CD4-positive, alpha-beta T cell (primary cell): ENCODE measurements at regions not wholly inside any gene's neighbourhood (a gene's known extent, or its start where the extent isn't known, plus 50 kb on each side); places are given as distances from the start of the nearest gene placed in this dataset.

ENCODE experiments used
- ATAC-seq: fragments of 200-7000 bp; cut with Tn5 transposase; one replicate; pipeline ENCODE4 v1.10.0; 2022; ENCODE audit warnings: mild to moderate bottlenecking; ENCODE audit not compliant: poor library complexity
- CTCF ChIA-PET: fragments of 350-600 bp; sonication (Branson Sonifier 250); formaldehyde crosslinking; loops from one replicate; lab custom pipeline; 2021; ENCODE audit warnings: antibody characterized with exemption, inconsistent platforms; lab: Charles Lee
- POLR2A ChIA-PET: fragments of 350-600 bp; sonication (Branson Sonifier 250); formaldehyde crosslinking; loops from one replicate; lab custom pipeline; 2021; ENCODE audit warnings: antibody characterized with exemption, inconsistent platforms; lab: Charles Lee
- DNase-seq, 14 experiments: peaks; one replicate each; pipeline ENCODE4 v3.0.0-alpha.2; 2013 to 2020; ENCODE audit warnings: mixed read lengths in 2 of 14
- H3K27ac ChIP-seq, 2 donors: one replicate each; pipeline versions ENCODE4 v1.5.1 to v1.7.0; 2013; ENCODE audit warnings: low read length in 2 of 2, low read depth in 1 of 2, mild to moderate bottlenecking in 1 of 2
- H3K27me3 ChIP-seq, 2 experiments: 1 replicate in 1 of 2; 2 replicates in 1 of 2; pipeline versions ENCODE4 v1.6.1 to v1.7.0; 2013; ENCODE audit warnings: low read length in 2 of 2, control low read depth in 1 of 2, mild to moderate bottlenecking in 1 of 2, moderate library complexity in 1 of 2; ENCODE audit not compliant: insufficient read depth in 2 of 2, control insufficient read depth in 1 of 2
- H3K36me3 ChIP-seq: one replicate; pipeline ENCODE4 v1.6.1; 2013; ENCODE audit warnings: low read length, control low read depth; ENCODE audit not compliant: insufficient read depth
- H3K4me1 ChIP-seq: one replicate; pipeline ENCODE4 v1.6.1; 2013; ENCODE audit warnings: low read length, control low read depth; ENCODE audit not compliant: insufficient read depth
- H3K4me3 ChIP-seq: one replicate; pipeline ENCODE4 v1.5.1; 2013; ENCODE audit warnings: mild to moderate bottlenecking, low read length, moderate library complexity
- H3K9me3 ChIP-seq, 2 experiments: 1 replicate in 1 of 2; 2 replicates in 1 of 2; pipeline versions ENCODE4 v1.6.1 to v1.7.0; 2013; ENCODE audit warnings: low read length in 2 of 2, mild to moderate bottlenecking in 2 of 2, control low read depth in 1 of 2, moderate library complexity in 1 of 2; ENCODE audit not compliant: control insufficient read depth in 1 of 2, insufficient read depth in 1 of 2
- H3K27ac Mint-ChIP-seq: one replicate; pipeline ENCODE4 v1.8.0; 2020; ENCODE audit warnings: mixed read lengths
- H3K27me3 Mint-ChIP-seq: one replicate; pipeline ENCODE4 v1.8.0; 2021; ENCODE audit warnings: mixed read lengths
- H3K36me3 Mint-ChIP-seq: one replicate; pipeline ENCODE4 v1.8.0; 2021; ENCODE audit warnings: low read depth, mixed read lengths
- H3K4me1 Mint-ChIP-seq: one replicate; pipeline ENCODE4 v1.8.0; 2021; ENCODE audit warnings: low read depth, mixed read lengths
- H3K4me3 Mint-ChIP-seq: one replicate; pipeline ENCODE4 v1.8.0; 2020; ENCODE audit warnings: mild to moderate bottlenecking, mixed read lengths
- H3K9me3 Mint-ChIP-seq: one replicate; pipeline ENCODE4 v1.8.0; 2020; ENCODE audit warnings: mixed read lengths
- intact Hi-C, 2 experiments: fragments of 100-400 bp; cut with DNase I in 1 of 2; cut with micrococcal nuclease in 1 of 2; formaldehyde crosslinking; loops; one replicate each; pipeline versions ENCODE4 v1.15.1 to v1.9.0; 2023 to 2025; cut with DNase I, micrococcal nuclease
- TF ChIP-seq, protein P1 (sequence below): fragments of 200-600 bp; IDR thresholded peaks from one replicate; pipeline ENCODE4 v1.8.0; 2022; ENCODE audit warnings: antibody characterized with exemption, mild to moderate bottlenecking

DNA sequence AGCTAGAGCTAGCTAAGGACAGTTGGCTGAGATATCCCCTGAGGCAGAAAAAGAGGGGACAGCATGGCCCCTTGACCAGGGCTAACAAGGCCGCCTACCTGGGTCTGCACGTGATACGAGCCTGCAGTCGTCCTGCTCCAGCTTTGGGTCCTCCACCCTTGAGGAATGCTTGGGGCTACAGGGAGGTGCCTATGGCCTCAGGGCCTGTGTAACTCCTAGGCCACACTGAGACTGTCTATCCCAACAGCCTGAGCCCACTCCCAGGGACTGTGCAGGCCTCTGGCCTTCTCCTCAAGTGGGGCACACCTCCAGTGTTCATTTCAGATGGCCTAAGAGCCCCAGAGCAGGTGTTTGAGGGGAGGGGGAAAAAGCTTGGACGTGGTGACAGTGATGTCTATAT is 136.7 kb upstream of the SATB2 start:
- no peaks in the 10 kb centered on the region for H3K27me3 Mint-ChIP-seq
- no peak overlapping the region for H3K27ac Mint-ChIP-seq
- Histone ChIP-seq H3K4me1 (no peaks in the 10 kb centered on the region), H3K4me3 (no peak overlapping the region), H3K27ac (no peak overlapping the region), H3K27me3 (no peaks in the 10 kb centered on the region), H3K36me3 (no peaks in the 10 kb centered on the region), H3K9me3 (no peaks in the 10 kb centered on the region)
- TF ChIP-seq, protein P1, sequence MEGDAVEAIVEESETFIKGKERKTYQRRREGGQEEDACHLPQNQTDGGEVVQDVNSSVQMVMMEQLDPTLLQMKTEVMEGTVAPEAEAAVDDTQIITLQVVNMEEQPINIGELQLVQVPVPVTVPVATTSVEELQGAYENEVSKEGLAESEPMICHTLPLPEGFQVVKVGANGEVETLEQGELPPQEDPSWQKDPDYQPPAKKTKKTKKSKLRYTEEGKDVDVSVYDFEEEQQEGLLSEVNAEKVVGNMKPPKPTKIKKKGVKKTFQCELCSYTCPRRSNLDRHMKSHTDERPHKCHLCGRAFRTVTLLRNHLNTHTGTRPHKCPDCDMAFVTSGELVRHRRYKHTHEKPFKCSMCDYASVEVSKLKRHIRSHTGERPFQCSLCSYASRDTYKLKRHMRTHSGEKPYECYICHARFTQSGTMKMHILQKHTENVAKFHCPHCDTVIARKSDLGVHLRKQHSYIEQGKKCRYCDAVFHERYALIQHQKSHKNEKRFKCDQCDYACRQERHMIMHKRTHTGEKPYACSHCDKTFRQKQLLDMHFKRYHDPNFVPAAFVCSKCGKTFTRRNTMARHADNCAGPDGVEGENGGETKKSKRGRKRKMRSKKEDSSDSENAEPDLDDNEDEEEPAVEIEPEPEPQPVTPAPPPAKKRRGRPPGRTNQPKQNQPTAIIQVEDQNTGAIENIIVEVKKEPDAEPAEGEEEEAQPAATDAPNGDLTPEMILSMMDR, result no peak
- no peaks in the 10 kb centered on the region for H3K36me3 Mint-ChIP-seq
- no peak for ATAC-seq
- H3K4me1 Mint-ChIP-seq, result no peaks in the 10 kb centered on the region
- no peak for DNase-seq
- ChIA-PET POLR2A (no interaction called here), CTCF (no interaction called here)
- no peak overlapping the region for H3K4me3 Mint-ChIP-seq
- intact Hi-C loops, result no loop called here
- H3K9me3 Mint-ChIP-seq, result no peaks in the 10 kb centered on the region

DNA sequence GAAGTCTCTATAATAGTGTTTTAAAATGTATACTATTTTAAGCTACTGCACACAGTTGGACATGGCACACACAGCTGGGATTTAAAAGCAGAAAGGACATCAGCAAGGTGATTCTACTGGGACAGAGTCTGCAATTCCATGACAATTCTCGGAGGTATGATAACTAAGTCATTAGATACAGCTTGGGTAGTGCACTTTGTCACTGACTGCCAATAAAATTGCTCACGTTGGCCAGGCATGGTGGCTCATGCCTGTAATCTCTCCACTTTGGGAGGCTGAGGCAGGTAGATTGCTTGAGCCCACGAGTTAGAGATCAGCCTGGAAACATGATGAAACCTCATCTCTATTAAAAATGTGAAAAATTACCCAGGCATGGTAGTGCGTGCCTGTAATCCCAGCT is 134.1 kb upstream of the SATB2 start:
- no peaks in the 10 kb centered on the region for H3K27me3 ChIP-seq
- Mint-ChIP-seq H3K4me3 (no peak overlapping the region), H3K27ac (no peak overlapping the region), H3K4me1 (no peaks in the 10 kb centered on the region), H3K9me3 (no peaks in the 10 kb centered on the region), H3K27me3 (peaks cover 4% of the 10 kb centered on the region), H3K36me3 (no peaks in the 10 kb centered on the region)
- ChIA-PET POLR2A (no interaction called here), CTCF (no interaction called here)
- no peak overlapping the region for H3K27ac ChIP-seq
- H3K36me3 ChIP-seq, result no peaks in the 10 kb centered on the region
- H3K9me3 ChIP-seq, result no peaks in the 10 kb centered on the region
- TF ChIP-seq, protein P1, result no peak
- intact Hi-C loops, result no loop called here
- H3K4me3 ChIP-seq, result no peak overlapping the region
- H3K4me1 ChIP-seq, result no peaks in the 10 kb centered on the region
- DNase-seq, result no peak
- no peak for ATAC-seq

DNA sequence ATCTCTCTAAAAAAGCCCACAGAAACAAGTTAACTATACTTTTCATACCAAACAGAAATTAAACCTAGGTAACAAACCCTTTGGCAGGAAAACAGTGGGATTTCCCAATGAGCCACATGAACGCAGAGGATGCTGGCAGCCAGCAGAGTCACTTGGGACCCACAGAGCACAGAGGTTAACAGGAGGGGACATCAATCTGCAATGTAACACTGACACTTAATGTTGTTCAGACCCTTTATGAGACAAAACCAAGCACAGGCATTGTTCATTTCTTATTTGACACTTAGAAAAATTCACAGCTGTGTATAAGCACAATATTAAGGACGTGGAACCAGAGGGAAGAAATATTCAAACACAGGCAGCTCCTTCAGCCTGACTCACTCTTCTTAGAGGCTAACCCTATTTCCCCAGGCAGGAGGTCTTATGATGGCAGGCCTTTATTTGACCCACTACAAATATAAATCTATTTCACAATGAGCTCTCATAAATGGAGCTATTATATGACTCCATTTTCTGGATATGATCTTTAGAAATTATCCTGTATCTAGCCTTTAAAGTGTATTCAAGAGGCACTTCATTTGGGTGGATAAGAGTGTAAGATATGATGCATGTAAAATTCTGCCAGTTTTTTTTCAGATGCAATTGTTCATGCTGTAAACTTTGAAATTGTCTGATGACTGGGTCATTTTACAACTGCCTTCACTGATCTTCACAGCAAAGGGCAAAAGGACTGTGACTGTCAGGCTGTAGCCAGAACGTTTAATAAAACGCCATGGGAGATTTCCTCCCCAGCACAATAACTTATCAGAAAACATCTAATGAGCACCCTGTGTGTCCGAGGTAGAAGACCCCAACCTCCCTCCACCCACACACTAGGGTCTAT is 132.8 kb upstream of the SATB2 start:
- no peak overlapping the region for H3K4me3 Mint-ChIP-seq
- no peak for ATAC-seq
- ChIA-PET CTCF (interaction anchor here (0.6 kb wide), 1 partner anchor 150 kb away, joined by 3 read pairs; no protein-coding TSS in a partner anchor), POLR2A (no interaction called here)
- peaks cover 4% of the 10 kb centered on the region for H3K27me3 Mint-ChIP-seq
- no peaks in the 10 kb centered on the region for H3K36me3 ChIP-seq
- no peak overlapping the region for H3K27ac Mint-ChIP-seq
- H3K9me3 ChIP-seq, result no peaks in the 10 kb centered on the region
- H3K36me3 Mint-ChIP-seq, result no peaks in the 10 kb centered on the region
- no peaks in the 10 kb centered on the region for H3K4me1 ChIP-seq
- intact Hi-C loops, result no loop called here
- H3K4me3 ChIP-seq, result no peak overlapping the region
- H3K27me3 ChIP-seq, result no peaks in the 10 kb centered on the region
- DNase-seq, result no peak
- H3K9me3 Mint-ChIP-seq, result no peaks in the 10 kb centered on the region
- no peaks in the 10 kb centered on the region for H3K4me1 Mint-ChIP-seq
- TF ChIP-seq, protein P1, result no peak
- no peak overlapping the region for H3K27ac ChIP-seq
